ENCODE measurements at regions not wholly inside any gene's neighbourhood (a gene's known extent, or its start where the extent isn't known, plus 50 kb on each side); places are given as distances from the start of the nearest gene placed in this dataset.

DNA sequence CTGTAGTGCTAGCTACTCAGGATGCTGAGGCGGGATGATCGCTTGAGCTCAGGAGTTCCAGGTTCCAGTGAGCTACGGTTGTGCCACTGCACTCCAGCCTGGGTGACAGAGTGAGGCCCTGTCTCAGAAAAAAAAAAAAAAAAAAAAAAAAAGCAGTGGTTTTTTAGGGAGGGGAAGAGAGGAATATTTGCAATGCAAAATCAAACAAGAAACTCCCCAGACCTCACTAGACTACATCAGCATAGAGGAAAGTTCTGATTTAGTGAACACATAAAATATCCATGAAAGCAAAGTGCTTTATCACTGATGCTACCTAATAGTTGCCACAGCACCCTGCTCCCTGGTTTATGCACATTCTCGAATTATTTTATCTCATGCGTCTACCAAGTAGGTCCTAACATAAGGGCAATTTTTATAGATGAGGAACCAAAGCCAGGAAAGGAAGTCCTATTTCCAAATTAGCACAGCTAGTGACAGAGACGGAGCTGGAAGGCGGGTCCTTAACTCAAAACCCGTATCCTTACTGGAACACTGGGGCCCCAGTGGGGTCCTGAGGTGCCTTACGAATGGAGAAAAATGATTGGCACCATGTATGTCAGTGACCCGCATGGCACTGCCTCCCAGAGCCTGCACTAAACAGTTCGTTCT, 50.7 kb upstream of the GPR157 start:
- no peak for ATAC-seq
- TF ChIP-seq ESRRG (CRISPR knock-in tag; IDR thresholded peaks at IDR 0.05), result no peak
- no peak for TF ChIP-seq POU6F1 (CRISPR knock-in tag; IDR thresholded peaks at IDR 0.05; ENCODE audit: borderline replicate concordance, low read depth)
- no peak for TF ChIP-seq BACH2 (CRISPR knock-in tag; IDR thresholded peaks at IDR 0.05; ENCODE audit: borderline replicate concordance)
- no peak for TF ChIP-seq OSR1 (CRISPR knock-in tag; IDR thresholded peaks at IDR 0.05)
- TF ChIP-seq, protein P1, sequence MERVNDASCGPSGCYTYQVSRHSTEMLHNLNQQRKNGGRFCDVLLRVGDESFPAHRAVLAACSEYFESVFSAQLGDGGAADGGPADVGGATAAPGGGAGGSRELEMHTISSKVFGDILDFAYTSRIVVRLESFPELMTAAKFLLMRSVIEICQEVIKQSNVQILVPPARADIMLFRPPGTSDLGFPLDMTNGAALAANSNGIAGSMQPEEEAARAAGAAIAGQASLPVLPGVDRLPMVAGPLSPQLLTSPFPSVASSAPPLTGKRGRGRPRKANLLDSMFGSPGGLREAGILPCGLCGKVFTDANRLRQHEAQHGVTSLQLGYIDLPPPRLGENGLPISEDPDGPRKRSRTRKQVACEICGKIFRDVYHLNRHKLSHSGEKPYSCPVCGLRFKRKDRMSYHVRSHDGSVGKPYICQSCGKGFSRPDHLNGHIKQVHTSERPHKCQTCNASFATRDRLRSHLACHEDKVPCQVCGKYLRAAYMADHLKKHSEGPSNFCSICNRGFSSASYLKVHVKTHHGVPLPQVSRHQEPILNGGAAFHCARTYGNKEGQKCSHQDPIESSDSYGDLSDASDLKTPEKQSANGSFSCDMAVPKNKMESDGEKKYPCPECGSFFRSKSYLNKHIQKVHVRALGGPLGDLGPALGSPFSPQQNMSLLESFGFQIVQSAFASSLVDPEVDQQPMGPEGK (CRISPR knock-in tag; IDR thresholded peaks at IDR 0.05; ENCODE audit: borderline replicate concordance), result no peak
- no peak for TF ChIP-seq GLIS3 (CRISPR knock-in tag; IDR thresholded peaks at IDR 0.05)
- TF ChIP-seq ZFP3 (CRISPR knock-in tag; IDR thresholded peaks at IDR 0.05), result no peak
- TF ChIP-seq ZFP30 (CRISPR knock-in tag; IDR thresholded peaks at IDR 0.05), result no peak
- no peak for TF ChIP-seq ZNF8 (CRISPR knock-in tag; IDR thresholded peaks at IDR 0.05)
- TF ChIP-seq TSHZ2 (CRISPR knock-in tag; IDR thresholded peaks at IDR 0.05), result no peak
- TF ChIP-seq ZNF70 (CRISPR knock-in tag; IDR thresholded peaks at IDR 0.05), result no peak
- TF ChIP-seq CSRNP3 (CRISPR knock-in tag; IDR thresholded peaks at IDR 0.05), result no peak
- TF ChIP-seq TOX (CRISPR knock-in tag; IDR thresholded peaks at IDR 0.05; ENCODE audit: borderline replicate concordance), result no peak

GRCh38 chr1:9180111-9180819, 51.4 kb upstream of the GPR157 start:
- no peak for ATAC-seq
- TF ChIP-seq, protein P1 (CRISPR knock-in tag; IDR thresholded peaks at IDR 0.05; ENCODE audit: borderline replicate concordance), result no peak
- TF ChIP-seq ZNF8 (CRISPR knock-in tag; IDR thresholded peaks at IDR 0.05) (no peak), ZNF565 (CRISPR knock-in tag; conservative IDR thresholded peaks at IDR 0.05; ENCODE audit: low read depth) (no peak), PPARA (CRISPR knock-in tag; IDR thresholded peaks at IDR 0.05; ENCODE audit: borderline replicate concordance) (no peak), ZFP30 (CRISPR knock-in tag; IDR thresholded peaks at IDR 0.05) (no peak), ZC3H10 (CRISPR knock-in tag; IDR thresholded peaks at IDR 0.05) (no peak), OSR1 (CRISPR knock-in tag; IDR thresholded peaks at IDR 0.05) (no peak), CSDC2 (CRISPR knock-in tag; IDR thresholded peaks at IDR 0.05) (no peak), GLIS3 (CRISPR knock-in tag; IDR thresholded peaks at IDR 0.05) (no peak), ISL1 (CRISPR knock-in tag; IDR thresholded peaks at IDR 0.05) (no peak), ESRRG (CRISPR knock-in tag; IDR thresholded peaks at IDR 0.05) (no peak)
